Endothelial cell of umbilical vein (primary cell): ENCODE measurements at regions not wholly inside any gene's neighbourhood (a gene's known extent, or its start where the extent isn't known, plus 50 kb on each side); places are given as distances from the start of the nearest gene placed in this dataset.
"Not testable (repeated sequence)": the region's sequence is repeated elsewhere in the genome, so short reads cannot be mapped to it uniquely, and the experiment has no call there.

Experiments
- CTCF ChIP-seq, 2 donors: IDR thresholded peaks; 1 replicate in 1 of 2; 2 replicates in 1 of 2; pipeline ENCODE4 v1.5.1; 2011; ENCODE audit warnings: low read length in 2 of 2, mild to moderate bottlenecking in 2 of 2, moderate library complexity in 2 of 2, control low read depth in 1 of 2, inconsistent platforms in 1 of 2, low read depth in 1 of 2; ENCODE audit not compliant: insufficient read depth in 1 of 2; ENCODE audit errors: extremely low read depth in 1 of 2
- EZH2 ChIP-seq: IDR thresholded peaks from 2 replicates; pipeline ENCODE4 v1.6.1; 2012; ENCODE audit warnings: borderline replicate concordance, low read depth, mild to moderate bottlenecking, moderate library complexity, low read length, inconsistent platforms; ENCODE audit not compliant: severe bottlenecking
- GATA2 ChIP-seq: IDR thresholded peaks from 2 replicates; pipeline ENCODE4 v1.7.0; 2011; ENCODE audit warnings: low read depth, mild to moderate bottlenecking, moderate library complexity, mixed read lengths, low read length; ENCODE audit not compliant: insufficient read length, insufficient read depth
- JUN ChIP-seq: IDR thresholded peaks from 2 replicates; pipeline ENCODE4 v1.6.1; 2011; ENCODE audit warnings: borderline replicate concordance, low read depth; ENCODE audit not compliant: insufficient read length, insufficient read depth
- MAX ChIP-seq: IDR thresholded peaks from 2 replicates; pipeline ENCODE4 v1.6.1; 2011; ENCODE audit not compliant: insufficient read depth, insufficient read length
- MYC ChIP-seq: IDR thresholded peaks from one replicate; pipeline ENCODE4 v1.6.1; 2011; ENCODE audit warnings: mild to moderate bottlenecking, low read depth, low read length
- POLR2A ChIP-seq: IDR thresholded peaks from 2 replicates; pipeline ENCODE4 v1.6.1; 2012; ENCODE audit warnings: low read depth, mild to moderate bottlenecking, control low read depth, low read length
- POLR2AphosphoS5 ChIP-seq: IDR thresholded peaks from 2 replicates; pipeline ENCODE4 v1.6.1; 2012; ENCODE audit warnings: low read depth, mild to moderate bottlenecking, control low read depth, low read length, moderate library complexity; ENCODE audit not compliant: insufficient read depth

- not testable (repeated sequence) for TF ChIP-seq CTCF (IDR thresholded peaks at IDR 0.05; ENCODE audit: extremely low read depth in 1 of 2, insufficient read depth in 1 of 2, low read depth in 1 of 2, low read length in 2 of 2); POLR2AphosphoS5; POLR2A; GATA2; EZH2; JUN; MAX; MYC
Measured at GRCh38 chr1:234808459-234808858, 198.5 kb upstream of the IRF2BP2 start.
